ENCODE measurements at regions not wholly inside any gene's neighbourhood (a gene's known extent, or its start where the extent isn't known, plus 50 kb on each side); places are given as distances from the start of the nearest gene placed in this dataset.

DNA sequence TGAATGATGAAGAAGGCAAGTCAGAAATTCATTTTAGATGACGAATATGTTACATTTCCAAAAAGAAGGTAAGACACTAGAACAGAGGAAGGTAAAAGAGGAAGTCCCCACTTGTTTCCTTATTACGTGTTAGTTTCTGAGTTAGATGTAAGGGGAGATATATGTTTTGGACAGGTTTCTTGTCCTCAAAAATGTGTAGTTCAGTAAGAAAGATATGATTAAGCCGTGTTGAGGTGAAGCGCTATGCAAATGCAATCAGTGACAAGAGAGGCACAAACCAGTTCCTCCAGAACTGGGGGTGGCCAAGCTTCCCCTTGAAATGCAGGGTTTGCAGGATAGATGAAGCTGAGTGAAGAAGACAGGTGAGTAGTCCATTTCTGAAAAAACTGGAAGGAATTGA, 293.3 kb upstream of the RUNX1 start:
- no peak for DNase-seq (ENCODE audit: low spot score)

DNA sequence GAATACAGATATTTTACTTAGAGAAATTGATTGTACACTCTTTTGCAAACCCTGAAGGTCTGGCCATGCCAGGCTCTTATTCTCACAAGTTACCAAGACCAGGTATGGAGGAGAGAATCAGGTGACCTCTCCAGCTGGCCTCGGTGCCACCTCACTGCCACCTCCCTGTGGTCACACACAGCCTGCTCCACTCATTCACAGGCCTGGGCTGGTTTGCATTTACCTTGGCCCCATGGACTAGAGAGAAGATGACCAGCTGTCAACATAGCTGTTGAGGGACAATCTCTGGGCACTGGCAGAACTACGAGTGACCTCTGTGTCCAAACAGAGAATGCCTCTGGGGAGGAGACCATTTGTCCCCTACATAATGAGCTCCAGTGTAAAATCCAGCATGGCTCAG, 291.2 kb upstream of the RUNX1 start:
- DNase-seq (ENCODE audit: low spot score), result no peak

- no peak for DNase-seq (ENCODE audit: low spot score)
Measured at GRCh38 chr21:35338881-35339632, 290.0 kb upstream of the RUNX1 start.

GRCh38 chr21:35338281-35338680, 289.2 kb upstream of the RUNX1 start:
- DNase-seq (ENCODE audit: low spot score), result no peak

DNA sequence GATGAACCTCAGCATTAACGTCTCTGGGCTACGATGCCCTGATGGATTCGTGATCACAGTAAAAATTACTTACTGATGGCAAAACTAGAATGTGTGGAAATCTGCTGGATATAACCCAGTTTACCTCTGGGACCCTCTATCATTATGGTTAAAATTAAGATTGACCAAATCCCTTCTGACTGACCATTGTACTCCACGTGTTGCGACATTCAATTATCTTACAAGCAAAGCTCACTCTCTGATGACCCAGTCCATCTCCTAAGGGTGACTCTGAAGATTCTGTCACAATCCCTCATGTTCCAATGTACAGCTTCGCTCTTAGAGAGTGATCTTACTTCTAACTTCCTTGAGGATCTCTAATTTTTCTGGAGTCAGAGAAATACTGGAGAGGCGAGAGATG, 288.5 kb upstream of the RUNX1 start:
- no peak for DNase-seq (ENCODE audit: low spot score)

GRCh38 chr21:35336534-35336933, 287.4 kb upstream of the RUNX1 start:
- DNase-seq (ENCODE audit: low spot score), result no peak

- DNase-seq (ENCODE audit: low spot score), result no peak
Measured at GRCh38 chr21:35335951-35336446, 286.9 kb upstream of the RUNX1 start.

GRCh38 chr21:35333831-35334618, 284.9 kb upstream of the RUNX1 start:
- DNase-seq (ENCODE audit: low spot score), result no peak

- no peak for DNase-seq (ENCODE audit: low spot score)
Measured at GRCh38 chr21:35332841-35333426, 283.8 kb upstream of the RUNX1 start.

GRCh38 chr21:35329940-35330660, 281.0 kb upstream of the RUNX1 start:
- no peak for DNase-seq (ENCODE audit: low spot score)

GRCh38 chr21:35328856-35329455, 279.9 kb upstream of the RUNX1 start:
- DNase-seq (ENCODE audit: low spot score), result no peak

DNA sequence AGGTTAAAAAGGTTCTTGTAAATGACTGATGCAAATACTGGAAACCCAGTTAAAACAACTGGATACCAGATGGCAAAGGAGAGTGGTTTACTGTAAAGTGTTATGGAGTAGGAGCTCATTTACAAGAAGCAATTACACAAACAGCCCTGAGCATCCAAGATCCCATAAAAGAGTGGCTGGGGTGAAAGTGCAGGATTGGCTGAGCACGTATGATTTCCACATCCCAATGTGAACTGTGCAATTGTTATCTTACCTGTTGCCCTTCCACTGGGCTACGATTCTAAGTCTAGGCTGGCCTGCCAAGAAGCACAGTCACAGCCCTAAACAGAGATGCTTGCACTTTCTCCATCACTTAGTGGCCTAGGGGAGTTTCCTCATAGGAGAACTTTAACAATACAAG, 277.6 kb upstream of the RUNX1 start:
- no peak for DNase-seq (ENCODE audit: low spot score)

DNA sequence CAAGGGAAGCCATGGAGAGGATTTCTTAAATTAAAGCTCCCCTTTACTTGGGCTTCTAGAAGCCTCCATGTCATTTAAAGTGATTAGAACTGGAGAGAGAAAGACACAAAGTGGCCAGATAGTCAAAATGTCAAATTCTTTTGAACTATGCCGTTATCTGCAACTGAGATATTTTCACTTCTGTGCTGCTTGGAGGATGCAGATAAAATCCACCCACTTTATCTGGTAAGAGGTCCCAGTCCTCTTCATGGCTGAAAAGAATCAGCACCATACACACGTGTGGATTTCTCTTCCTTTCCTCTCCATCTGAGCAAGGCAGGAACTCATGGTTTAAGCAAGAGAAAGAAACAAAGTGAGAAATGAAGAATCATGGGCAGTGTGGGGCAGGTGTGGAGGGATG, 276.9 kb upstream of the RUNX1 start:
- no peak for DNase-seq (ENCODE audit: low spot score)

GRCh38 chr21:35324372-35325220, 275.5 kb upstream of the RUNX1 start:
- DNase-seq (ENCODE audit: low spot score), result no peak

DNA sequence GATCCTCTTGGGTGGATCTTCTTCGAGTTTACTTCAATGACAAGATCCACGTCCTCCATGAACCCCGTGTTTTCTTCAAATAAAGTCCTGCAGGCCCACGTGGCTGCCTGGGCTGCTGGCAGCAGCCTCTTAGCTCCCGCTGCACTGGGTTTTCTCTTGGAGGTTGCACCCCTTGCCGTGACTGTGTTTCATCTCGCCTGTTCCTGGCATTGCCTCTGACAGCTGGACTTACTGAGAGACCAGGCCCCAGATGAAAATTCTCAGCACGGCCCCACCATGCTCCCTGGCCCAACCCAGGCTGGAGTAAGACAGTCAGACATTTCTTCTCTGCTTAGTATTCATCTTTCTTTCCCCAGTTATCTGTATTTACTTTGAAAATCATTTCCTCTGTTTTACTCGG, 274.8 kb upstream of the RUNX1 start:
- no peak for DNase-seq (ENCODE audit: low spot score)

- DNase-seq (ENCODE audit: low spot score), result no peak
Measured at GRCh38 chr21:35321322-35322200, 272.5 kb upstream of the RUNX1 start.

GRCh38 chr21:35319684-35320283, 270.7 kb upstream of the RUNX1 start:
- no peak for DNase-seq (ENCODE audit: low spot score)

DNA sequence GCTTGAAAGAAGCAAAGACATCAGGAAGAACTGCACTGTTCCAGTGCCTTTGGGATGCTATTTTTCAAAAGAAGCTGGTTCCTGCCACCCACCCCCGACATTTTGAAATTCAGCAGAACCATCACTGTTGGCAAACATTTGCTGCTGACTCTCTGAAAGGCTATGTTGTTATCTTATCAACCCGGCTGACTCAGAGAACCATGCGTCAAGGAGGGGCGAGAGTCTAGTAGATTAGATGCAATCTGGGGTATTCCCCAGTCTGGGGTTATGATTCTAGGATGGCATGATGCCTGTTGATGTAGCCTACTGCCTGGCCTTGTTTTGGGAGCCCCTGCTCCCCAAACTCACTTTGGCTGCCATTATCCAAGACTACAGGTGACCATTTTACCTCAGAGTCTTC, 267.8 kb upstream of the RUNX1 start:
- no peak for DNase-seq (ENCODE audit: low spot score)

DNA sequence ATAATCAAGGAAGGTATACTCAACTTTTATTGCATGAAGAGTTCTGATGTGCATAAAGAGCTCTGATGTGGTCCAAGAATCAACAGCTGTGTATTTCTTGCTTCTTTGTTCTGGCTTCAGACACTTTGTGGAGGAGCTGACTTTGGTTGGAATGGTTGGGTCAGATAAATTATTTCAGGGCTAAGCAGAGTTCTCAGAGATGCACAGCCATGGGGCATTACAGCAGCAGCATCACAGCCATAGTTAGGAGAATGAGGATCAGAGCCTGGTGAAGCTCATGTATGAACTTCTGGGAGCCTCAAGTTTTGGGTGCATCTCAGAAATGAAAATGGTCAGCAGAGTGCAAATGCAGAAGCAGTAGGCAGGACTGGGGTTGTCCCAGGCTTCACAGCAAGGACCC, 267.4 kb upstream of the RUNX1 start:
- DNase-seq (ENCODE audit: low spot score), result no peak

Data from CD4-positive, alpha-beta T cell treated with Interleukin-2 at 100 ng/mL for 4 hours (primary cell).